HG03066 (cell line): ENCODE measurements at regions not wholly inside any gene's neighbourhood (a gene's known extent, or its start where the extent isn't known, plus 50 kb on each side); places are given as distances from the start of the nearest gene placed in this dataset.

Source experiments
- ATAC-seq: cut with Tn5 transposase; IDR thresholded peaks from one replicate; pipeline ENCODE4 v1.9.1; 2021; ENCODE audit warnings: low read depth; ENCODE audit not compliant: unreplicated experiment

DNA sequence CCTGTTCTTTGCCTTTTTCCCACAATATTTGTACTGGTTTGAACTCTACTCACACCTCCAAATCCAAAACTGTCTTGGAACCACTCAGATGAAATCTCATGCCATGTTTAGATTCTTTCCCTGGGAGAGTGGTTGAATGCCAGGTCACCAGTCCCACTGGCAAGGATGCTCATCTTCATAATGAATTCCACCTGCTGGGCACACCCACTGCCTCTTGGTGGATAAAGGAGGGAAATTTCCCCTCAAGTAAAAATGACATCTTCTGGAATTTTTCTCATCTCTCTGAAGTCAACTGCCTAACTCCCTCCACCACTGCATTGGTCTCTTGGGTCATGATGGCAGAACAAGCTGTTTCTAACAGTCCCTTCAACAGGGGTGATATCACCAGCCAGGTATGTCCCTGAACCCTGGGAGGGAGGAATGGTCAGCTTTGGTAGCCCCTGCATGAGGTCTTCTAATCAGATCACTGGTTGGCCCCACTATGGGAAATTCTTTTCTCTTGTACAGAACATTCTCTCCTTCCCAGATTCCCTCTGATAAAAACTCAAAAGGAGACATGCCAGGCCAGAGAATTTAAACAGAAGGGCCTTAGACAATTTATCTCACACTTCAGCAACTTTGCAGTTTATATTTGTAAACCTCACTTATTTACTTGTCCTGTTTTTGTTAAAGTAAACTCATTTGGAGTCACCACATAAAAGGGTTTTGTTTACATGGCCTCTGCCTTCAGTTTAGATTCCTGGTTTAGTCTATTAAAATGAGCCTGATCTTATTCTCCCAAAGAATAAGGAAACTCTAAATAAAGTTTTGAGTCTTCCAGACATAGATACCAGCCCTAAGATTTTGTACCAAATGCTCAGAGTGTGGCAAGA is 143.4 kb downstream of the WNT5A start:
- ATAC-seq, result no peak

- ATAC-seq, result no peak
Measured at GRCh38 chr3:55341502-55342031, 145.5 kb downstream of the WNT5A start.

- ATAC-seq, result no peak
Measured at GRCh38 chr3:55339819-55340218, 147.3 kb downstream of the WNT5A start.

DNA sequence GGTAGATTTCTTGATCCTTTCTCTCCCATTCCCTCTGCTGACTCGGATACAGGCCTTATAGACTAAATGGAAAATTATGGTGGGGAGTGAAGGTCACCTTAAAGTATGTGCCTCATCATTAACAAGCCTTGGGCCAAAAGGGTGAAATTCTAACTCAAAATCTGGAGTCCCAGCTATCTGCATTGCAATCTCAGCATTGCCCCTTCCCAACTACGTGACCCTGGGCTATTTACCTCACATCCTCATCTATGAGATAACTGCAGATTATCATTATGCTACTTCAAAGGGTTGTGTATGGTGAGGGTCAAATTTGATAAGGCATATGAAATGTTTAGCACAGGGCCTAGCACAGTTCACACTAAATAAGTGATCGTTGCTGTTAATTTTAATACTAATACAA is 147.7 kb downstream of the WNT5A start:
- no peak for ATAC-seq

DNA sequence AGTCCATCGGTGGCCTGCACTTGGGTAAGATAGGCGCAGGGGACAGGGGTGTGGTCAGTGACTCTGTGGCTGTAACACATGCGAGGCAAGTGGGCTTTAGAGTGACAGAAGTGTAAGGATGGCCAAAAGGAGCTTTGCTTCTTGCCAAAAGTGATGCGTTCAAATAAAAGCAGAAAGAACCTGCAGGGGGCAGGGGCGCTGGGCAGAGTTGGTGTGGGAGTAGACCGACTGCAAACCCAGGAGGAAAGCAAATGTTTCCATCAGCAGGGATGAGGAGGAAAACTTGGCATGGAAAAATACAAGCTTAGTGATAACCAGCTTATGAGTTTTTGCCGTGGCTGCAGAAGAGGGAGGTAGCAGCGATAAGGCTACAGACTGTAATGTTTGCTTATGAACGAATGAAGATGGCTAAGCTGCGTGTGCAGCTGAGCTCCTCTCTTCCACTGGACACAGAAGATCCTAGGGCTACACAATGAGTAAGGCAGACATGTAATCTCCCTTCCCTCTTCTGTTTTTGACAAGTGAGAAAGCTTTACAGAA is 149.4 kb downstream of the WNT5A start:
- no peak for ATAC-seq

DNA sequence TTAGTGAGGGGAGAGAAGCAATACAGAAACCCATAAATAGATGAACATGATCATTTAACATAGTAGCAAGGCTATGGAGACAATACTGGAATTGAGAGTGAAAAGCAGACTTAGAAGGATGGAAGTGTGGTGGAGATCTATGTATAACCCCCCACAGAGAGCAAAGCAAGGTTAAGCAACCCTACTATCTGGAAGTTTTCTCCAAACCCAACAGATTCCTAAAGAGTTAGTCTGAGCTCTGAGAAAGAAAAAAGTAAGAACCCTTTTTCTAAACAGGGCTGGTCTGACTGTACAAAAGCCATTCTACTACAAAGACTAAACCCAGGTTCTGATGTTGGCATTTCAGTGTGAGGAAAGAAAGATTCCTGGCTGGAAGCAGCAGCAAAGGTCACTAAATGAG is 153.2 kb downstream of the WNT5A start:
- no peak for ATAC-seq

- ATAC-seq, result no peak
Measured at GRCh38 chr3:55333046-55333445, 154.1 kb downstream of the WNT5A start.

- no peak for ATAC-seq
Measured at GRCh38 chr3:55332176-55332575, 154.9 kb downstream of the WNT5A start.

DNA sequence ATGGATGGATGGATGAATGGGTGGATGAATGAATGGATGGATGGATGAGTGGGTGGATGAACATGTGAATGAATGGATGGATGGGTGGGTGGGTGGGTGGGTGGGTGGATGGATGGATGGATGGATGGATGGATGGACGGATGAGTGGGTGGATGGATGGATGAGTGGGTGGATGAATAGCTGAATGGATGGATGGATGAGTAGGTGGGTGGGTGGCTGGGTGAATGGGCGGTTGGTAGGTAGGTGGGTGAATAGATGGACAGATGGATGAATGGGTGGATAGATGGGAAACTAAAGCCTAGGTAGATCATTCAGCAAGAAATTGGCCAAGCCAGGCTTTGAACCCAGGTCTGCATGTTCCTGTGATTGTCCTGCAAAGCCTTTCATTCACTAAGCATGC is 155.6 kb downstream of the WNT5A start:
- ATAC-seq, result no peak

- no peak for ATAC-seq
Measured at GRCh38 chr3:55330756-55331155, 156.3 kb downstream of the WNT5A start.

DNA sequence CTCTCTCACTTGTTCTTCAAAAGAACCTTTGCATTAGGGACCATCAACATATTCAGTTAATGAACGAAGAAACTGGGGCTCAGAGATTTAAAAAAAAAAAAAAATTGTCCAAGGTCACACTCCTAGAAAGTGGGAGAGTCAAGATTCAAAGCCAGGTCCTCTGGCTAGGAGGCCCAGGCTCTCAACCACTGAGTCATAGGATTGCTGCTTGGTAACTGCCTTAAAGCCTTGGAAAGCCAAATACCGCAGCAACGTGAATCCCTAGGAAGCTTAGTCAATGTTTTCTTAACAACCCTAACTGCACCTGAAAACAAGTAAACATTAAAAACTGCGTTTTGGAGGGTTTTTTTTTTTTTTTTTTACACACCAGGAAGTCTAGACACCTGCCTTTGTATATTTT is 156.8 kb downstream of the WNT5A start:
- no peak for ATAC-seq

DNA sequence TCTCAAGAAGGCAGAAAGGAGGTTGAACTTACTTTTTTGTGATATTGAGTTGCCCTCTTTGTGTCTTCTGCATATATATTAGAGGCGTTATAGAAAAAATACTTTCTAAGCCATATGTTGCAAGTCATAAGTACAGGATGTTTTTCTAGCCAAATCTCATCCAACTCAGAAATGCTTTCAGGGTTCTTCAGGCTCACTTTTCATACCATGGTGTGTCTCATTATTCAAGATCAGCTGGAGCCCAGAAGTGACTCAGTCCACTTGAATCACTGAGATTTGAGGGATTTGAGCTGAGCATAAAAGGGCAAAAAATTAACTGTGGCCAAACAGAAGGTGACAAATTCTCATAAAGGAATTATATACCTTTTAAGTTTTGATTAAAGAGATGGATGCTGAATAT is 157.3 kb downstream of the WNT5A start:
- no peak for ATAC-seq

- ATAC-seq, result no peak
Measured at GRCh38 chr3:55327131-55327920, 159.8 kb downstream of the WNT5A start.

GRCh38 chr3:55322638-55323037 is 164.5 kb downstream of the WNT5A start:
- no peak for ATAC-seq

GRCh38 chr3:55320928-55321327 is 166.2 kb downstream of the WNT5A start:
- ATAC-seq, result no peak

- ATAC-seq, result no peak
Measured at GRCh38 chr3:55315396-55315795, 171.7 kb downstream of the WNT5A start.

- no peak for ATAC-seq
Measured at GRCh38 chr3:55313666-55314065, 173.4 kb downstream of the WNT5A start.

DNA sequence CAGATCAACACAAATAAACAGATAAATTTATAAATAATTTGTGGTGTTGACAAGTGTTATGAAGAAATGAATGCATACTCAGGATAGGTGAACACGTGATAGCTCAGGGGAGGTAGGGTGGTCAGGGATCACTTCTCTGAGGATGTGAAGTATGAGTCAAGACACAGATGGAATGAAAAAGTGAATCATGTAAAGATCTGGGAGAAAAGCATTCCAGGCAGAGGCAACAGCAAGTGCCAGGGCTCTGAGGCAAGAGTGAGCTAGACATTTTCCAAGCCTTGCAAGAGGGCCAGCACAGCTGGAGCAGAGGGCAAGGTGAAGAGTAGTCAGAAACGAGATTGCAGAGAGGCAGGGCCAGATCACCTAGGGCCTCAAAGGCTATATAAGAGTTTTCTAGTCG is 177.8 kb downstream of the WNT5A start:
- ATAC-seq, result no peak

DNA sequence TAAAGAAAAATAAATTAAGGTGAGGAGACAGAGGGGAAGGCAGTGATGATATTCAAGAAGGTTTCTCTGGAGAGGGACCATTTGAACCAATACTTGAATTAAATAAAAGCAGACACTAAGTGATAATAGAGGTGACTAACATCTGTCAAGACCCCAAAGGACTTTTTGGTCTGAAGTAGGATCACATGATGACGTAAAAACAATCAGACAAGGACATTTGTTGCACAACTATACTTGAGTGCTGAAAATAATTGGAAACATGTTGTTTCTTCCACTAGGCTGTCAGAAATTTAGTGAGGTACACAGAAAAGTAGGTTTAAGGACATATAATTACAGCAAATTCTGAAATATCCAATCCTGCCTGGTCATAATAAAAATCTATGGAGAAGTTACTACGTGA is 179.5 kb downstream of the WNT5A start:
- no peak for ATAC-seq

- no peak for ATAC-seq
Measured at GRCh38 chr3:55305696-55306485, 181.2 kb downstream of the WNT5A start.

GRCh38 chr3:55300701-55301100 is 186.4 kb downstream of the WNT5A start:
- no peak for ATAC-seq
